K562 (cell line): ENCODE measurements at regions not wholly inside any gene's neighbourhood (a gene's known extent, or its start where the extent isn't known, plus 50 kb on each side); places are given as distances from the start of the nearest gene placed in this dataset.

Source experiments
- BRD9 ChIP-seq: fragments of 450-650 bp; IDR thresholded peaks from 2 replicates; pipeline ENCODE4 v1.6.1; 2018; ENCODE audit warnings: low read depth; ENCODE audit not compliant: partially characterized antibody
- CBFA2T3 ChIP-seq: fragments of 450-650 bp; IDR thresholded peaks from 2 replicates; pipeline ENCODE4 v1.6.1; 2017
- CSDE1 ChIP-seq, 2 experiments: fragments of 450-650 bp; IDR thresholded peaks; 2 replicates each; pipeline ENCODE4 v1.6.1; 2016; ENCODE audit warnings: mild to moderate bottlenecking in 1 of 2
- HLTF ChIP-seq: fragments of 450-650 bp; IDR thresholded peaks from 2 replicates; pipeline ENCODE4 v1.6.1; 2016
- MED1 ChIP-seq: sonication (generic); formaldehyde crosslinking; IDR thresholded peaks from 2 replicates; pipeline ENCODE4 v1.8.1; 2023; ENCODE audit warnings: missing genetic modification reagents, borderline replicate concordance
- NCOA4 ChIP-seq: fragments of 450-650 bp; IDR thresholded peaks from 2 replicates; pipeline ENCODE4 v1.6.1; 2018; ENCODE audit warnings: mild to moderate bottlenecking; ENCODE audit not compliant: partially characterized antibody
- NFIC ChIP-seq: fragments of 450-650 bp; IDR thresholded peaks from 2 replicates; pipeline ENCODE4 v1.6.1; 2017; ENCODE audit warnings: mild to moderate bottlenecking, inconsistent platforms
- RCOR1 ChIP-seq, 2 experiments: IDR thresholded peaks; 2 replicates each; pipeline ENCODE4 v1.6.1; 2012; ENCODE audit warnings: low read depth in 2 of 2, low read length in 2 of 2, borderline replicate concordance in 1 of 2, improper control_type of control experiment in 1 of 2
- RHOXF2B ChIP-seq: fragments of 250-450 bp; sonication (Bioruptor Pico); conservative IDR thresholded peaks from 2 replicates; pipeline ENCODE4 v1.5.1; 2021
- SP2 ChIP-seq: IDR thresholded peaks from 2 replicates; pipeline ENCODE4 v1.6.1; 2011; ENCODE audit warnings: mild to moderate bottlenecking, low read depth, low read length, moderate library complexity; ENCODE audit not compliant: poor library complexity, severe bottlenecking; ENCODE audit errors: extremely low read depth
- TOE1 ChIP-seq, 2 experiments: fragments of 450-650 bp in 1 of 2; sonication (generic) in 1 of 2; formaldehyde crosslinking in 1 of 2; IDR thresholded peaks; 2 replicates each; pipeline versions ENCODE4 v1.7.1 to v1.8.0; 2016 to 2022; ENCODE audit warnings: borderline replicate concordance in 2 of 2, mild to moderate bottlenecking in 2 of 2, antibody characterized with exemption in 1 of 2, inconsistent platforms in 1 of 2, low read depth in 1 of 2, missing genetic modification reagents in 1 of 2, moderate library complexity in 1 of 2
- ZNF184 ChIP-seq: sonication (generic); formaldehyde crosslinking; IDR thresholded peaks from 2 replicates; pipeline ENCODE4 v1.5.0; 2020; ENCODE audit warnings: missing genetic modification reagents
- ZNF347 ChIP-seq: fragments of 450-650 bp; formaldehyde crosslinking; IDR thresholded peaks from 2 replicates; pipeline ENCODE4 v1.4.0; 2020; ENCODE audit warnings: low read depth, mild to moderate bottlenecking, moderate library complexity
- ZNF77 ChIP-seq: fragments of 250-450 bp; sonication (Bioruptor Pico); IDR thresholded peaks from 2 replicates; pipeline ENCODE4 v1.5.0; 2020
- TF ChIP-seq, protein P1 (sequence below): fragments of 250-450 bp; sonication (Bioruptor Pico); IDR thresholded peaks from 2 replicates; pipeline ENCODE4 v1.5.0; 2022; ENCODE audit warnings: mild to moderate bottlenecking
- TF ChIP-seq, protein P2 (sequence below): fragments of 450-650 bp; formaldehyde crosslinking; IDR thresholded peaks from 2 replicates; pipeline ENCODE4 v1.4.0; 2020; ENCODE audit warnings: mild to moderate bottlenecking, mixed read lengths
- TF ChIP-seq, protein P3 (sequence below): IDR thresholded peaks from 2 replicates; pipeline ENCODE4 v1.6.1; 2014; ENCODE audit warnings: antibody characterized with exemption
- TF ChIP-seq, protein P4 (sequence below): IDR thresholded peaks from 3 replicates; pipeline ENCODE4 v1.6.1; 2011; ENCODE audit warnings: borderline replicate concordance, mild to moderate bottlenecking; ENCODE audit not compliant: insufficient read length, insufficient read depth
- TF ChIP-seq, protein P5 (sequence below): fragments of 250-450 bp; sonication (Bioruptor Pico); IDR thresholded peaks from 2 replicates; pipeline ENCODE4 v1.4.0; 2020; ENCODE audit warnings: mild to moderate bottlenecking, moderate library complexity, borderline replicate concordance

DNA sequence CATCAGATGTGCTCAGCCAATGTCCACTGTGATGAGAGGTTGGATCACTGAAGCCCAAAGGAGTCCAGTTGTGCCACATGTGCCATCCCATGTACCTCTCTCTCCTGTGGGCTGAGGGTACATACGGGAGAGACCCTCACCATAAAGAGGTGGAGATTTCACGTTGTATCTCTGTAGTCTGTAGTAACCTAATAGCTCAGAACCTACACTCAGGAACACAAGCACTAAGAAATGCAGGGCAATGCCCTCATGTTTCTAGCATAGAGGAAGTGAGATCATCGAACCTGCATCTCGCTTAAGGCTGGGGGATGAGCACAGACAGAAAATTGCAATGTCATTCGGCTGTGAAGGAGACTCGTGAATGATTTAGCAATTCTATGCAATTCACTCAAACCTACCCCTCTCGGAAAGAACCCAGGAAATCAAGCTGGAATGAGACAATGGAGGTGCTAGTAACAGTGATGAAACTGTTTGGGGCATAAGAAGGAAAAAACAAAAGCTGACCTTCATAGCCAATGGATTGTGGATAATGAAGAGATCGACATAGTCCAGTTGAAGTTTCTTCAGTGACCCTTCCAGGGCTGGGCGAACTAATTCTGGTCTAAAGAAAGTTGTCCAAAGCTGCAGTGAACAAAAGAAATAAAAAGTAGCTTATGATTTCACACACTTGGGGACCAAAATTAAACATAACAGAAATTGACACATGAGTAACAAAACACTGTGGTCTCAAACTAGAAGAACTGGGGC lies 80.3 kb upstream of the UCN3 start (continued):
- TF ChIP-seq RHOXF2B (CRISPR knock-in tag) (no peak), ZNF184 (CRISPR knock-in tag) (no peak), NFIC (no peak), HLTF (no peak), MED1 (CRISPR knock-in tag) (no peak), CSDE1 (IDR thresholded peaks at IDR 0.05) (no peak), ZNF347 (CRISPR knock-in tag) (no peak), RCOR1 (IDR thresholded peaks at IDR 0.05; ENCODE audit: borderline replicate concordance in 1 of 2, low read depth in 2 of 2, low read length in 2 of 2) (peak in 1 of 2 experiments; percentile 67; a peak in 1 of 4 replicates), SP2 (no peak), BRD9 (no peak), ZNF77 (CRISPR knock-in tag) (no peak), TOE1 (IDR thresholded peaks at IDR 0.05; ENCODE audit: borderline replicate concordance) (no peak), TOE1 (CRISPR knock-in tag; IDR thresholded peaks at IDR 0.05; ENCODE audit: borderline replicate concordance, low read depth) (no peak), NCOA4 (no peak), CBFA2T3 (peak; percentile 33; the same call in 1 of the 2 replicates)
- TF ChIP-seq, protein P1, sequence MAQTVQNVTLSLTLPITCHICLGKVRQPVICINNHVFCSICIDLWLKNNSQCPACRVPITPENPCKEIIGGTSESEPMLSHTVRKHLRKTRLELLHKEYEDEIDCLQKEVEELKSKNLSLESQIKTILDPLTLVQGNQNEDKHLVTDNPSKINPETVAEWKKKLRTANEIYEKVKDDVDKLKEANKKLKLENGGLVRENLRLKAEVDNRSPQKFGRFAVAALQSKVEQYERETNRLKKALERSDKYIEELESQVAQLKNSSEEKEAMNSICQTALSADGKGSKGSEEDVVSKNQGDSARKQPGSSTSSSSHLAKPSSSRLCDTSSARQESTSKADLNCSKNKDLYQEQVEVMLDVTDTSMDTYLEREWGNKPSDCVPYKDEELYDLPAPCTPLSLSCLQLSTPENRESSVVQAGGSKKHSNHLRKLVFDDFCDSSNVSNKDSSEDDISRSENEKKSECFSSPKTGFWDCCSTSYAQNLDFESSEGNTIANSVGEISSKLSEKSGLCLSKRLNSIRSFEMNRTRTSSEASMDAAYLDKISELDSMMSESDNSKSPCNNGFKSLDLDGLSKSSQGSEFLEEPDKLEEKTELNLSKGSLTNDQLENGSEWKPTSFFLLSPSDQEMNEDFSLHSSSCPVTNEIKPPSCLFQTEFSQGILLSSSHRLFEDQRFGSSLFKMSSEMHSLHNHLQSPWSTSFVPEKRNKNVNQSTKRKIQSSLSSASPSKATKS (CRISPR knock-in tag): no peak
- TF ChIP-seq, protein P2, sequence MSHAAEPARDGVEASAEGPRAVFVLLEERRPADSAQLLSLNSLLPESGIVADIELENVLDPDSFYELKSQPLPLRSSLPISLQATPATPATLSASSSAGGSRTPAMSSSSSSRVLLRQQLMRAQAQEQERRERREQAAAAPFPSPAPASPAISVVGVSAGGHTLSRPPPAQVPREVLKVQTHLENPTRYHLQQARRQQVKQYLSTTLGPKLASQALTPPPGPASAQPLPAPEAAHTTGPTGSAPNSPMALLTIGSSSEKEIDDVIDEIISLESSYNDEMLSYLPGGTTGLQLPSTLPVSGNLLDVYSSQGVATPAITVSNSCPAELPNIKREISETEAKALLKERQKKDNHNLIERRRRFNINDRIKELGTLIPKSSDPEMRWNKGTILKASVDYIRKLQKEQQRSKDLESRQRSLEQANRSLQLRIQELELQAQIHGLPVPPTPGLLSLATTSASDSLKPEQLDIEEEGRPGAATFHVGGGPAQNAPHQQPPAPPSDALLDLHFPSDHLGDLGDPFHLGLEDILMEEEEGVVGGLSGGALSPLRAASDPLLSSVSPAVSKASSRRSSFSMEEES (CRISPR knock-in tag): no peak
- TF ChIP-seq, protein P3, sequence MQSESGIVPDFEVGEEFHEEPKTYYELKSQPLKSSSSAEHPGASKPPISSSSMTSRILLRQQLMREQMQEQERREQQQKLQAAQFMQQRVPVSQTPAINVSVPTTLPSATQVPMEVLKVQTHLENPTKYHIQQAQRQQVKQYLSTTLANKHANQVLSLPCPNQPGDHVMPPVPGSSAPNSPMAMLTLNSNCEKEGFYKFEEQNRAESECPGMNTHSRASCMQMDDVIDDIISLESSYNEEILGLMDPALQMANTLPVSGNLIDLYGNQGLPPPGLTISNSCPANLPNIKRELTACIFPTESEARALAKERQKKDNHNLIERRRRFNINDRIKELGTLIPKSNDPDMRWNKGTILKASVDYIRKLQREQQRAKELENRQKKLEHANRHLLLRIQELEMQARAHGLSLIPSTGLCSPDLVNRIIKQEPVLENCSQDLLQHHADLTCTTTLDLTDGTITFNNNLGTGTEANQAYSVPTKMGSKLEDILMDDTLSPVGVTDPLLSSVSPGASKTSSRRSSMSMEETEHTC: no peak
- TF ChIP-seq, protein P4, sequence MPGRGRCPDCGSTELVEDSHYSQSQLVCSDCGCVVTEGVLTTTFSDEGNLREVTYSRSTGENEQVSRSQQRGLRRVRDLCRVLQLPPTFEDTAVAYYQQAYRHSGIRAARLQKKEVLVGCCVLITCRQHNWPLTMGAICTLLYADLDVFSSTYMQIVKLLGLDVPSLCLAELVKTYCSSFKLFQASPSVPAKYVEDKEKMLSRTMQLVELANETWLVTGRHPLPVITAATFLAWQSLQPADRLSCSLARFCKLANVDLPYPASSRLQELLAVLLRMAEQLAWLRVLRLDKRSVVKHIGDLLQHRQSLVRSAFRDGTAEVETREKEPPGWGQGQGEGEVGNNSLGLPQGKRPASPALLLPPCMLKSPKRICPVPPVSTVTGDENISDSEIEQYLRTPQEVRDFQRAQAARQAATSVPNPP: no peak
- TF ChIP-seq, protein P5, sequence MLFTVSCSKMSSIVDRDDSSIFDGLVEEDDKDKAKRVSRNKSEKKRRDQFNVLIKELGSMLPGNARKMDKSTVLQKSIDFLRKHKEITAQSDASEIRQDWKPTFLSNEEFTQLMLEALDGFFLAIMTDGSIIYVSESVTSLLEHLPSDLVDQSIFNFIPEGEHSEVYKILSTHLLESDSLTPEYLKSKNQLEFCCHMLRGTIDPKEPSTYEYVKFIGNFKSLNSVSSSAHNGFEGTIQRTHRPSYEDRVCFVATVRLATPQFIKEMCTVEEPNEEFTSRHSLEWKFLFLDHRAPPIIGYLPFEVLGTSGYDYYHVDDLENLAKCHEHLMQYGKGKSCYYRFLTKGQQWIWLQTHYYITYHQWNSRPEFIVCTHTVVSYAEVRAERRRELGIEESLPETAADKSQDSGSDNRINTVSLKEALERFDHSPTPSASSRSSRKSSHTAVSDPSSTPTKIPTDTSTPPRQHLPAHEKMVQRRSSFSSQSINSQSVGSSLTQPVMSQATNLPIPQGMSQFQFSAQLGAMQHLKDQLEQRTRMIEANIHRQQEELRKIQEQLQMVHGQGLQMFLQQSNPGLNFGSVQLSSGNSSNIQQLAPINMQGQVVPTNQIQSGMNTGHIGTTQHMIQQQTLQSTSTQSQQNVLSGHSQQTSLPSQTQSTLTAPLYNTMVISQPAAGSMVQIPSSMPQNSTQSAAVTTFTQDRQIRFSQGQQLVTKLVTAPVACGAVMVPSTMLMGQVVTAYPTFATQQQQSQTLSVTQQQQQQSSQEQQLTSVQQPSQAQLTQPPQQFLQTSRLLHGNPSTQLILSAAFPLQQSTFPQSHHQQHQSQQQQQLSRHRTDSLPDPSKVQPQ: no peak
